B cell (primary cell): ENCODE measurements at regions not wholly inside any gene's neighbourhood (a gene's known extent, or its start where the extent isn't known, plus 50 kb on each side); places are given as distances from the start of the nearest gene placed in this dataset.

Experiments
- CTCF ChIP-seq: fragments of 200-600 bp; IDR thresholded peaks from one replicate; pipeline ENCODE4 v1.8.0; 2022; ENCODE audit warnings: antibody characterized with exemption, mild to moderate bottlenecking
- EZH2 ChIP-seq: IDR thresholded peaks from 2 replicates; pipeline ENCODE4 v1.6.1; 2012; ENCODE audit warnings: borderline replicate concordance, low read depth, mild to moderate bottlenecking, moderate library complexity, low read length; ENCODE audit not compliant: insufficient read depth, poor library complexity, severe bottlenecking

GRCh38 chr20:30502670-30503069 lies 754.8 kb upstream of the DEFB115 start:
- TF ChIP-seq CTCF = no peak
- no peak for TF ChIP-seq EZH2
